HG02970 (cell line): ENCODE measurements at regions not wholly inside any gene's neighbourhood (a gene's known extent, or its start where the extent isn't known, plus 50 kb on each side); places are given as distances from the start of the nearest gene placed in this dataset.

Experiments used
- ATAC-seq: cut with Tn5 transposase; IDR thresholded peaks from one replicate; pipeline ENCODE4 v1.9.1; 2021; ENCODE audit warnings: mild to moderate bottlenecking, moderate library complexity, moderate number of reproducible peaks; ENCODE audit not compliant: unreplicated experiment, low FRiP score

DNA sequence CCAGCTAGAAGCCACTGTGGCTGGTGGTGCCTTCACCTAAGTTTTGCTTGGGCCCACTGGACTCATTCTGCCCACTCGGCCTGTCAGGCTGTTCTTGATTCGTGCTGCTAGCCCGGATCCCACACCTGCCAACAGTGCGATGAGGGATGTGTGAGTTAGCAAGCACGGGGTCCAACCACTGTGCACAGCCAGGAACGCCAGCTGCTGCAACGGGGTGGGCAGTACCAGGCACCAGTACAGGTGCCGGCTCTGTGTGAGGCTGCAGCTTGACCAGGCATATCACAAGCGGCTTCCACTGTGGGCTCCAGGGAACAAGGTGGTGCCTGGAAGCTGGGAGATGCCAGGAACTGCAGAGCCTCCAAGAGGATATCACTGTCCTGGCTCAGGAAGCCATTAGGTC lies 481.2 kb downstream of the OTOL1 start:
- no peak for ATAC-seq

DNA sequence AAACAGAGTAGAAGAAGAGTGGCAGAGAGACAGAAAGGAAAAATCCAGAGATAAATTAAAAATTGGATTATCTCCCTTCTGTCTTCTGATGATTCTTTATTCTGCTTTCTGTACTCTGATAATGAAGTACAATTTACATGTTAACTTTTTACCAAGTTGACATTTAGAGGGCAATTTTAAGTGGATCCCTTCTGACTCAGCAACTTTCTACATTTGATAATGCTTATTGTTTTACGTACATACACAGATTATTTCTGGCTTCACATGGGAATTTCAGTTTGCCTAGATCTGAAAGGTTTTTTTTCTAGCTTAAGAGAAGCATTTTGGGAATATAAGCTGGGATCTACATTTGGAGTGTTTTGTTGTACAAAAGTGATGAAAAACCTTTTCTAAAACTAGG lies 491.3 kb downstream of the OTOL1 start:
- ATAC-seq = no peak

GRCh38 chr3:161989012-161989411 lies 492.4 kb downstream of the OTOL1 start:
- ATAC-seq = no peak

DNA sequence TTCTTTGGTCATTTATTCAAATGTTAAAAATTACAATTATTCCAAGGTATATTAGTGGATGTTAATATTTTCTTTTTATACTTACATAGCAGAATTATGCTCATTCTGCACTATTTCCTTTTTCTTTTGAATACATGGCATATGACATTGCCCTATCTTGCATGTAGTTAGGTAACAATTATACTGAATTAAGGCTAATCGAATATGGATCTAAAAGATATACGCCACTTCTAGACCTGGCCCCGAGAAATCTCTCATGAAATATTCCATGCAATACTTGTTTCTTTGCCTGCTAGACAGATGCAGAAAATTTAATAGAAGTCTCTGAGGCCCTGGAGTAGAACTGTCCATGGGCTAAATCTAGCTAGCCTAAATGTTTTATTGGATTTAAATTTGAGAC lies 493.4 kb downstream of the OTOL1 start:
- ATAC-seq = no peak

GRCh38 chr3:161991901-161992540 lies 495.4 kb downstream of the OTOL1 start:
- no peak for ATAC-seq

DNA sequence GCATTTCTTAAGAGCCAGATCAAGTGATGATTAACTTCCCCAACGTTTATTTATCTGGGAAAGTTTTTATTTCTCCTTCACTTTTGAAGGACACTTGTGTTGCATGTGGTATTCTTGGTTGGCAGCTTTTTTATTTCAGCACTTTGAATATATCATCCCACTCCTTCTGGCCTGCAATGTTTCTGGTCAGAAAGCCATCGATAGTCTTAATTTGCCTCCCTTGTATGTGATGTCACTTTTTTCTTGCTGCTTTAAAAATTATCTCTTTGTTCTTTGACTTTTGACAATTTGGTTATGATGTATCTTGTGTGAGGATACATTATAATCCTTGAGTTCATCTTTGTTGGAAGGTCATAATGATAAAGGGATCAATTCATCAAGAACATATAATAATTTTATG lies 503.2 kb downstream of the OTOL1 start:
- ATAC-seq = no peak

DNA sequence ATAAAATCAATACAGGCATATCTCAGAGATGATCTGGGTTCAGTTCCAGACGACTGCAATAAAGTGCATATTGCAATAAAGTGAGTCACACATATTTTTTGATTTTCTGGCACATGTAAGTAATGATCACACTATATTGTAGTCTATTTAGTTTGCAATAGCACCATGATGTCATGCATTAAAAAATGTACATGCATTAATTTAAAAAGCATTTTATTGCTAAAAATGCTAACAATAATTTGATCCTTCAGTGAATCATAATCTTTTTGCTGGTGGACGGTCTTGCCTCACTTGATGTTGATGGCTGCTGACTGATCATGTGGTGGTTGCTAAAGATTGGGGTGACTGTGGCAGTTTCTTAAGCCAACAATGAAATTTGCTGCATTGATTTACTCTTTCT lies 511.1 kb downstream of the OTOL1 start:
- ATAC-seq = no peak

DNA sequence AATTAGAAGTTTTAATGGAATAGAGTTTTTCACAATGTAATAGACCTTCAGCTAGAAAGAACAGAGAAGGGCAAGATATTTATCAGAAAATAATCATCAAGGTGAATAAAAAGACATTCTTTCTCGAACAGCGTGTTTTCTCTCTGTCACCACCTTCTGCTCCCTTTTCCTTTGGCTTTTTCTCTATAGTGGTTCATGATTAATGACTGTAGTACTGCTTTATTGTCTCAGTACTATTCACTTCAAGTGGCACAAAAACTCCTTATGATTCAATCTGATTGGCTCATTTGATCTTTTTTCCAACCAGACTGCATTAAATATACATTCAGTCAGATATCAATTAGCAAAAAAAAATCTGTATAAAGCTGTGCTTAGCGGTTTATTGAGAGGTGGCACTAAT lies 516.0 kb downstream of the OTOL1 start:
- ATAC-seq = no peak

- no peak for ATAC-seq
Measured at GRCh38 chr3:162014284-162014683, 517.7 kb downstream of the OTOL1 start.

- ATAC-seq = no peak
Measured at GRCh38 chr3:162015856-162016255, 519.2 kb downstream of the OTOL1 start.

DNA sequence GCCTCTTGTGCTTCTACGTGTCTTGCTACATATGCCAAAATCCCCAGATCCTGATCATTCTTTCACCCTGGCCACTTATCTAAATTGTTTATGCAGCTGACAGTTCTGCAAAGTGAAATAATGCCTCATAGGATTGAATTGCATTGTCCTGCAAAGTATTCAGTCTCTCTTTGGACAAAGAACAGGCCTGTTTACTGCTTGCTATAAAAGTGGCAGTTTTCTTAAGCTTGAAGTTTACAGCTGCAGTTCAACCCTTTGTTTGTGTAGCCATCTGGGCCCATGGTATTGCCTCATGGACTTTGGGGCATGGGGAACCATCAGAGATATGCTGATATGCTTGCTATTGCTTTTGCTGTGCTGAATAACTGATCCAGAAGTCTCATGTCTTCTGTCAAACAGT lies 523.2 kb downstream of the OTOL1 start:
- no peak for ATAC-seq

DNA sequence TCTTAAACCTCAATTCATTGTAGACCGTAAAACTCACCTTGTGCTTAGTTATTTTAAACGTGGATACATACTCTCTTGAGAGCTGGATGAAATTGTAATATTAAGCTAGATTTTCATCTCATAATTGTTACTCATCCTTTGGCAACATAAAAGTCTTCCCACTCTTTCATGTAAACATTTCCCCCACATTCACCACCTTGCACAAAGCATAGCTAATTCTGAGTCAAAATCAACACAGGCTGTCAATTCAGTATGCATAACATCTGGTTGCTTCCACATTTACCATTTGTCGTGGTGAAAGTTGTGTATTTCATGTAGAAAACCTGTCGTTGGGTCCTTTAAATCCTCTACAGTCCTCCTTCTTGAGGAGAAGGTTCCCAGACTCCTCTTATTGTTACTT lies 524.6 kb downstream of the OTOL1 start:
- ATAC-seq = no peak

- no peak for ATAC-seq
Measured at GRCh38 chr3:162022911-162023310, 526.3 kb downstream of the OTOL1 start.

DNA sequence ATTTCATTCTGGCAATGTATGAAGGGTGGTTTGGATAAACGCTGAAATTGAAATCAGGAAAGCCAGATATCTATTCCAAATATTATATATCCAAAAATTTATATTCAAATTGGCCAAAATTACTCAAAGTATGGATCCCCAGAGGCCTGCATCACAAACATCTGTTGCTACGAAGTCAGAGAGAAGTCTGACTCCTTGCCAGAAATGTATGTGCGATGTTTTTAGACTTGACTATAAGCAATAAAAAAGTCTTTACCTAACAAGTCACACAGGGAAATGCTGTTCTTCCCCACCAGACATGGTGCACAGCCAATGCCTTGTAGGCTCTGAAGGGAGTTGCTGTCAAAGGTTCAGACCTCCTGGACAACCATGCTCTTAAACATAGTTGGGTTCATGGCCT lies 533.1 kb downstream of the OTOL1 start:
- no peak for ATAC-seq

- no peak for ATAC-seq
Measured at GRCh38 chr3:162034368-162034767, 537.8 kb downstream of the OTOL1 start.

GRCh38 chr3:162041622-162042021 lies 545.0 kb downstream of the OTOL1 start:
- ATAC-seq = no peak

DNA sequence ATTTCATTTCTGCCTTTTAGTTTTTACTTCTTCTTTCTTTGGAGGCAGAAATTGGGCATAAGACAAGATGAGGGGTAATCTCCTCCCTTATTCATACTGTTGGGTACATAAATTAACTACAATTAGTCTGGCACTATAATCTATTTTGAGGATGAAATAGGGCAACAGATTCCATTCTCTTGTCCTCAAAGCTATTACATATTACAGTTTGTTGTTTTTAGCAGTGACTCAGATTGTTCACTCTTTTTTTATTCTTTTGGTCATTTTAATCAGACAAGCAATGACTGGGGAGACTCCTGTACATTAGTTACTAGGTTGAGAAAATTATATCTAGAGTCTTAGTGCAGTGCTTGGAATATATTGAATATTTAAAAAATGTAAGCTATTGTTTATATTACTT lies 556.0 kb downstream of the OTOL1 start:
- ATAC-seq = no peak

DNA sequence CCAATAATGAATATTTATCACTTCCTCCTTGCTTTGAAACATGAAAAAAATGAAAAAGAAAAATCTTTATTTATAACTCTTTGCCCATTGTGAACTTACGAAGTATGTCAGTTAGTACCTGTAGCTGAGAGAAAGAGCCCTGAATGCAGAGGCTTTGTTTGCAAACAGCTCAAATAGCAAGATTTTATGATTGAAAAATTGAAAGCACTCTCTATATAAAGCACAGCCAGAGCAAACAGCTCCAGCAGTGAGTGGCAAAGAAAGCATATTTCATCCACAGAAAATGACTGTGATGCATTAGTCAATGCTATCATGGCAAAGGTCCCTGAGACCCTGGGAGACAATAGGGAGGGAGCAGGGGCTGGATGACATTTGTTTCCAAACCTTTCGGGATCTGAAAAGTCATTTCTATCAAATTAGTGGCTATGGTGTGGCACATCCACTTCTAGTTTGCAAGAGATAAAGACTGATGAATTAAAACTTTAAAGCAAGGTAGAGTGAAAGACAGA lies 576.1 kb downstream of the OTOL1 start:
- no peak for ATAC-seq

DNA sequence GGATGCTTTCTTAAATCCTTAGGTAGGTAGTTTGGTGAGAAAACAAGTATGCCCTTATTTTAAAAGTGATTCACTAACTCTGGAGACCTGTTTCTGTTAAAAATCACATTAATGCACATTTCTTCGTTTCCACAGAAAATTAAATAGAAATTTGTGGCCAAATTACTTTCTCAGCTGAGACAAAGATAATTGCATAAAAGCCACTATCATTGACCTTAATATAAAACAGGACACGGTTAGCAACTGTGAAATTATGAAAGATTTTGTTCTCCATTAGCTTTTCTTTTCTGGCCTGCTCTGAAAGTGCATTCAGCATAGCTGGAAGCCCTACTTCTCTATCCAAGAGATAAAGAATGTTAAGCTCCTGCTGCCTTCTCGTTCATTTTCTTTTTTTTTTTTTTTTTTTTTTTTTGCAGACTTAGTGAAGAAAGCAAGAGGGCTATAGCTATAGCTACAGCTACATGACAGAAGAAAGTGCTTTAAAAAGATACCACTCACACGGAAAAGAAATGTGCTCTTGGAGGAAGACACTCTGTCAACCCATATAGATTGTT lies 576.9 kb downstream of the OTOL1 start:
- no peak for ATAC-seq

- no peak for ATAC-seq
Measured at GRCh38 chr3:162077108-162077507, 580.5 kb downstream of the OTOL1 start.

DNA sequence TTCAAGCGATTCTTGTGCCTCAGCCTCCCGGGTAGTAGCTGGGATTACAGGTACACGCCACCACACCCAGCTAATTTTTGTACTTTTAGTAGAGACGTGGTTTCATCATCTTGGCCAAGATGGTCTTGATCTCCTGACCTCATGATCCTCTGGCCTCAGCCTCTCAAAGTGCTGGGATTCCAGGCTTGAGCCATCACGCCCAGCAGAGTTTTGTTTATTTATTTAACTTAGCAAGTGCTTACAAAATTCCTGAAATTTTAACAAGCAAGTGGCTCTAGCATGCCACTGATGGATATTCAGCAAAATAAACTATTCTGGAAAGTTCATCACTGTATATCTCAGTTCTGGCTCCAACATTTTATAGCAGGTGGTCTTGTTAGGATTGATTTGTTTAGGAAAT lies 585.9 kb downstream of the OTOL1 start:
- ATAC-seq = no peak

- ATAC-seq = no peak
Measured at GRCh38 chr3:162087361-162087760, 590.8 kb downstream of the OTOL1 start.

DNA sequence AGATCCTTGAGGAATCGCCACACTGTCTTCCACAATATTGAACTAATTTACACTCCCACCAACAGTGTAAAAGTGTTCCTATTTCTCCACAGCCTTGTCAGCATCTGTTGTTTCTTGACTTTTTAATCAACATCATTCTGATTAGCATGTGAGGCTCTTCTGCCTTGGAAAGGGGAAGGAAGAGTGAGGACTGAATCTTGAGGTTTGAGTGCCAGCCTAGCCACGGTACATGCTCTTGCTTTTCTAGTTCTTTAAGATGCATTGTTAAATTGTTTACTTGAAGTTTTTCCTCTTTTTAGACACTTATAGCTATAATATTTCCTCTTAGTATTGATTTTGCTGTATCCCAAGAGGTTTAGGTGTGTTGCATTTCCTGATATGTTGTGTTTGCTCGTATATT lies 596.1 kb downstream of the OTOL1 start:
- ATAC-seq = no peak
